GM12878 (cell line): ENCODE measurements at regions not wholly inside any gene's neighbourhood (a gene's known extent, or its start where the extent isn't known, plus 50 kb on each side); places are given as distances from the start of the nearest gene placed in this dataset.

ENCODE experiments used
- ATAC-seq: fragments of 200-7000 bp; cut with Tn5 transposase; 3 replicates; pipeline ENCODE4 v1.9.1; 2020; ENCODE audit warnings: mild to moderate bottlenecking, moderate library complexity
- BruUV-seq: library from RNA; stranded (reverse); fragments of 400-500 nt; replicated peaks from 2 replicates; lab custom pipeline; 2021; lab: Mats Ljungman, UMichigan
- CTCF ChIA-PET: fragments of 300-600 bp; sonication (Branson Sonifier 250); formaldehyde crosslinking; extraction: SDS; loops from one replicate; lab custom pipeline; 2021; ENCODE audit warnings: inconsistent platforms; lab: Yijun Ruan, JAX
- POLR2A ChIA-PET: fragments of 350-600 bp; formaldehyde crosslinking; extraction: SDS; loops from one replicate; lab custom pipeline; 2021; ENCODE audit warnings: inconsistent platforms; lab: Charles Lee
- RAD21 ChIA-PET: fragments of 300-600 bp; sonication (Branson Sonifier 250); formaldehyde crosslinking; loops from one replicate; lab custom pipeline; 2023; ENCODE audit warnings: antibody characterized with exemption; ENCODE audit not compliant: unreplicated experiment; lab: Charles Lee
- SMC1A ChIA-PET: fragments of 300-600 bp; sonication (Branson Sonifier 250); formaldehyde crosslinking; loops from one replicate; lab custom pipeline; 2023; ENCODE audit not compliant: unreplicated experiment, uncharacterized antibody; lab: Charles Lee
- DNase-seq: peaks from one replicate; pipeline ENCODE4 v3.0.0-alpha.2; 2011; ENCODE audit warnings: low read depth, low spot score
- FAIRE-seq: peaks from 3 replicates; lab custom pipeline; 2011; peaks lifted over from hg19 to GRCh38; lab: Jason Lieb, UNC
- H2AFZ ChIP-seq: 2 replicates; pipeline ENCODE4 v1.6.0; 2011; ENCODE audit warnings: low read depth, low read length, control low read depth; ENCODE audit not compliant: control insufficient read depth
- H3K27ac ChIP-seq: 2 replicates; pipeline ENCODE4 v1.5.1; 2011; ENCODE audit warnings: control low read depth; ENCODE audit not compliant: control insufficient read depth, insufficient read depth
- H3K27me3 ChIP-seq, 2 experiments: replicated peaks in 1 of 2; 2 replicates each; pipeline versions ENCODE4 v1.6.0 to v1.6.1; 2011; ENCODE audit warnings: low read length in 1 of 2; ENCODE audit not compliant: control insufficient read depth in 2 of 2, insufficient read depth in 2 of 2
- H3K36me3 ChIP-seq, 2 experiments: 2 replicates each; pipeline ENCODE4 v1.5.1; 2011; ENCODE audit warnings: low read length in 1 of 2; ENCODE audit not compliant: control insufficient read depth in 2 of 2, insufficient read depth in 2 of 2
- H3K4me1 ChIP-seq: 2 replicates; pipeline ENCODE4 v1.6.1; 2011; ENCODE audit warnings: mild to moderate bottlenecking, low read length, moderate library complexity, mixed read lengths; ENCODE audit not compliant: control insufficient read depth, insufficient read depth
- H3K4me2 ChIP-seq: 2 replicates; pipeline ENCODE4 v1.6.0; 2011; ENCODE audit warnings: control low read depth; ENCODE audit not compliant: control insufficient read depth, insufficient read depth
- H3K4me3 ChIP-seq: fragments of 200-600 bp; sonication (generic); 2 replicates; pipeline ENCODE4 v1.5.1; 2016
- H3K79me2 ChIP-seq: 2 replicates; pipeline ENCODE4 v1.6.0; 2011; ENCODE audit warnings: low read length; ENCODE audit not compliant: control insufficient read depth, insufficient read depth
- H3K9ac ChIP-seq: 2 replicates; pipeline ENCODE4 v1.8.0; 2011; ENCODE audit warnings: low read length, control low read depth, mixed read lengths; ENCODE audit not compliant: control insufficient read depth, insufficient read depth
- H3K9me3 ChIP-seq: replicated peaks from 3 replicates; pipeline ENCODE4 v1.5.1; 2011; ENCODE audit warnings: mild to moderate bottlenecking, low read length; ENCODE audit not compliant: control insufficient read depth, insufficient read depth
- H4K20me1 ChIP-seq: 2 replicates; pipeline ENCODE4 v1.6.0; 2011; ENCODE audit not compliant: control insufficient read depth, insufficient read depth
- BHLHE40 ChIP-seq, 2 experiments: fragments of 450-650 bp in 1 of 2; IDR thresholded peaks; 2 replicates each; pipeline ENCODE4 v1.6.1; 2011 to 2017; ENCODE audit warnings: low read depth in 2 of 2, borderline replicate concordance in 1 of 2, improper control_type of control experiment in 1 of 2, low read length in 1 of 2, mild to moderate bottlenecking in 1 of 2
- CBX5 ChIP-seq: sonication (generic); IDR thresholded peaks from 2 replicates; pipeline ENCODE4 v1.6.1; 2016; ENCODE audit warnings: low read depth, moderate library complexity, mild to moderate bottlenecking, inconsistent platforms
- HDGF ChIP-seq: fragments of 450-650 bp; IDR thresholded peaks from 2 replicates; pipeline ENCODE4 v1.6.1; 2016; ENCODE audit warnings: antibody characterized with exemption
- MTA3 ChIP-seq: IDR thresholded peaks from 2 replicates; pipeline ENCODE4 v1.6.1; 2012; ENCODE audit warnings: low read length, inconsistent platforms, borderline replicate concordance
- STAT1 ChIP-seq: fragments of 450-650 bp; conservative IDR thresholded peaks from 2 replicates; pipeline ENCODE4 v1.6.1; 2014; ENCODE audit warnings: antibody characterized with exemption, mild to moderate bottlenecking
- TAF1 ChIP-seq: IDR thresholded peaks from 2 replicates; pipeline ENCODE4 v1.6.1; 2011; ENCODE audit warnings: mild to moderate bottlenecking, low read depth, low read length, borderline replicate concordance
- TCF3 ChIP-seq: IDR thresholded peaks from 2 replicates; pipeline ENCODE4 v1.6.1; 2012; ENCODE audit warnings: low read depth, mild to moderate bottlenecking, low read length, borderline replicate concordance; ENCODE audit not compliant: insufficient read depth
- ZNF592 ChIP-seq: fragments of 450-650 bp; IDR thresholded peaks from 2 replicates; pipeline ENCODE4 v1.6.1; 2017; ENCODE audit warnings: mild to moderate bottlenecking, moderate library complexity
- WGBS: methylation state at CpG from one replicate; pipeline ENCODE4 v1.1.6; 2016; ENCODE audit warnings: low lambda C conversion rate; ENCODE audit not compliant: insufficient replicate concordance, insufficient coverage; ENCODE audit errors: missing lambda C conversion rate; 5-methylcytosine and 5-hydroxymethylcytosine counted together
- in situ Hi-C: fragments of 300-500 bp; cut with MboI; formaldehyde crosslinking; loops from 9 replicates; pipeline ENCODE4 v1.14.3; 2018; ENCODE audit warnings: mixed read lengths
- intact Hi-C: fragments of 100-400 bp; cut with micrococcal nuclease; formaldehyde crosslinking; loops from one replicate; pipeline ENCODE4 v1.14.2; 2022; ENCODE audit not compliant: unreplicated experiment
- TF ChIP-seq, protein P1 (sequence below): fragments of 450-650 bp; IDR thresholded peaks from 2 replicates; pipeline ENCODE4 v1.6.1; 2017; ENCODE audit warnings: mild to moderate bottlenecking

DNA sequence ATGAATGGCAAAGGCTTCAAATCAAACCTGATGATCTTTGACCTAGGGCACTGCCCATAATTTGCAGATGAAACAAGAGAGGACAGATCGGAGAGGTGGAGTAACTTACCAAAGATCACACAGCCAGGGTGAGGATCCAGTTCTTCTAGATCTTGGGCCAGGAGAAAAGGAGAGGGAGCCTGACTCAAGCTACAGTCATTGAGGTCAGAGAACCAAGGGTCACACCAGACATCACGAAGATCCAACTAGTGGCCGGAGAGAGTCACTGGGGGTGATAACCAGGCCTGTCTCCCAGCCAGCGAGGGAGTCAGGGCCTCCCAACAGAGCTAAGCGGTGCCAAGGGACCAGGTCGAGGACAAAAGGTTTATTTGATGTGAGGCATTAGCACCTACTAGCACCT, 115.0 kb downstream of the RIPK4 start (continued):
- TF ChIP-seq ZNF592 (no peak), STAT1 (no peak), HDGF (no peak), CBX5 (no peak), TAF1 (no peak)

DNA sequence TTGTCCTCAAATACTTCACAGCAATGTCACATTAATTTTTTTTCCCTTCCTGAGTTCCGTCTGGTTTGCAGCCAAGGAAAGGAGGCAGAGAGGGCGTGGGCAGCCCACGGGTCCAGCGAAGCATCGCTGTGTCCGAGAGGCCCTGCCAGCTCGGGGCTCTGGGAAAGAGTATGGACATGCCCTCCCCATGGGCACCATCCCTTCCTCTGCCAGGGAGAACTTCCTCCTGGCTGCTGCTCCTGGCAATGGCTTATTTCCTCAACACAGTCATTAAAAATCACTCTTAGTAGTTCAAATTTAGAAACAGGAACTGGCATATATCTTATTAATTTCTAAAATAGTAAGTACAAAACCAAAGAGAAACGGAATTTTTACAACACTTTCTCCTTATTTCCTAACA, 115.4 kb downstream of the RIPK4 start:
- Histone ChIP-seq H3K4me1 (no peaks in the 10 kb centered on the region), H3K9me3 (no peaks in the 10 kb centered on the region), H3K27ac (no peak overlapping the region), H3K4me3 (no peak overlapping the region), H3K4me2 (no peak overlapping the region), H2AFZ (no peak overlapping the region), H3K79me2 (no peaks in the 10 kb centered on the region), H4K20me1 (no peaks in the 10 kb centered on the region), H3K9ac (no peak overlapping the region), H3K27me3 (no peaks in the 10 kb centered on the region; a peak in 1 of 4 replicates), H3K36me3 (no peaks in the 10 kb centered on the region)
- ChIA-PET SMC1A (interaction anchor here (1.4 kb wide), 1 partner anchor 11 kb away, joined by 3 read pairs; no protein-coding TSS in a partner anchor), RAD21 (no interaction called here), CTCF (no interaction called here), POLR2A (no interaction called here)
- WGBS: 25% methylated on average over 8 of the region's 8 CpGs
- DNase-seq (no peak), ATAC-seq (no peak), FAIRE-seq (no peak)
- TF ChIP-seq MTA3 (no peak), BHLHE40 (IDR thresholded peaks at IDR 0.05; ENCODE audit: borderline replicate concordance in 1 of 2, low read depth in 2 of 2, low read length in 1 of 2) (no peak), TCF3 (no peak)
- TF ChIP-seq, protein P1, sequence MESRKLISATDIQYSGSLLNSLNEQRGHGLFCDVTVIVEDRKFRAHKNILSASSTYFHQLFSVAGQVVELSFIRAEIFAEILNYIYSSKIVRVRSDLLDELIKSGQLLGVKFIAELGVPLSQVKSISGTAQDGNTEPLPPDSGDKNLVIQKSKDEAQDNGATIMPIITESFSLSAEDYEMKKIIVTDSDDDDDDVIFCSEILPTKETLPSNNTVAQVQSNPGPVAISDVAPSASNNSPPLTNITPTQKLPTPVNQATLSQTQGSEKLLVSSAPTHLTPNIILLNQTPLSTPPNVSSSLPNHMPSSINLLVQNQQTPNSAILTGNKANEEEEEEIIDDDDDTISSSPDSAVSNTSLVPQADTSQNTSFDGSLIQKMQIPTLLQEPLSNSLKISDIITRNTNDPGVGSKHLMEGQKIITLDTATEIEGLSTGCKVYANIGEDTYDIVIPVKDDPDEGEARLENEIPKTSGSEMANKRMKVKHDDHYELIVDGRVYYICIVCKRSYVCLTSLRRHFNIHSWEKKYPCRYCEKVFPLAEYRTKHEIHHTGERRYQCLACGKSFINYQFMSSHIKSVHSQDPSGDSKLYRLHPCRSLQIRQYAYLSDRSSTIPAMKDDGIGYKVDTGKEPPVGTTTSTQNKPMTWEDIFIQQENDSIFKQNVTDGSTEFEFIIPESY: no peak
- no TSS peak for BruUV-seq
- intact Hi-C loops: no loop called here
- in situ Hi-C loops: no loop called here
